Neural cell (in vitro differentiated cells): ENCODE measurements at regions not wholly inside any gene's neighbourhood (a gene's known extent, or its start where the extent isn't known, plus 50 kb on each side); places are given as distances from the start of the nearest gene placed in this dataset.

Source experiments
- H2AFZ ChIP-seq: fragments of 200-600, 300-800 bp; sonication (generic), shearing (Covaris generic); 2 replicates; pipeline ENCODE4 v1.6.0; 2014; ENCODE audit warnings: low read depth, mild to moderate bottlenecking, antibody characterized with exemption, low read length, moderate library complexity
- H3F3A ChIP-seq: fragments of 200-600 bp; shearing (Covaris generic); 2 replicates; pipeline ENCODE4 v1.6.1; 2016; ENCODE audit warnings: mild to moderate bottlenecking, moderate library complexity, mixed read lengths, antibody characterized with exemption, low read length; ENCODE audit not compliant: insufficient read depth, poor library complexity, severe bottlenecking
- H3K27ac ChIP-seq: fragments of 200-600, 300-800 bp; sonication (generic), shearing (Covaris generic); 2 replicates; pipeline ENCODE4 v1.5.1; 2014; ENCODE audit warnings: mild to moderate bottlenecking, low read length, moderate library complexity
- H3K27me3 ChIP-seq: fragments of 300-800, 200-600 bp; sonication (generic), shearing (Covaris generic); 2 replicates; pipeline ENCODE4 v1.6.0; 2014; ENCODE audit warnings: mild to moderate bottlenecking, low read depth, low read length, moderate library complexity; ENCODE audit not compliant: insufficient read depth
- H3K36me3 ChIP-seq: fragments of 300-800, 200-600 bp; sonication (generic), shearing (Covaris generic); 2 replicates; pipeline ENCODE4 v1.5.1; 2014; ENCODE audit warnings: mild to moderate bottlenecking, antibody characterized with exemption, low read length, moderate library complexity; ENCODE audit not compliant: insufficient read depth
- H3K4me2 ChIP-seq: fragments of 300-800, 200-600 bp; sonication (generic), shearing (Covaris generic); 2 replicates; pipeline ENCODE4 v1.6.0; 2014; ENCODE audit warnings: mild to moderate bottlenecking, low read length
- H3K4me3 ChIP-seq: fragments of 300-800, 200-600 bp; sonication (generic), shearing (Covaris generic); 2 replicates; pipeline ENCODE4 v1.5.1; 2014; ENCODE audit warnings: mild to moderate bottlenecking, low read length, moderate library complexity
- H3K79me2 ChIP-seq: fragments of 200-600 bp; shearing (Covaris generic); replicated peaks from 2 replicates; pipeline ENCODE4 v1.6.0; 2014; ENCODE audit warnings: mild to moderate bottlenecking, low read length, moderate library complexity; ENCODE audit not compliant: insufficient read depth
- H3K9ac ChIP-seq: fragments of 300-800, 200-600 bp; sonication (generic), shearing (Covaris generic); 2 replicates; pipeline ENCODE4 v1.6.1; 2016; ENCODE audit warnings: mild to moderate bottlenecking, low read length, mixed read lengths
- H3K9me2 ChIP-seq: fragments of 200-600 bp; shearing (Covaris generic); 2 replicates; pipeline ENCODE4 v1.6.1; 2016; ENCODE audit warnings: mild to moderate bottlenecking, low read length, mixed read lengths; ENCODE audit not compliant: insufficient read depth
- H3K9me3 ChIP-seq: fragments of 200-600, 300-800 bp; sonication (generic), shearing (Covaris generic); 2 replicates; pipeline ENCODE4 v1.6.1; 2016; ENCODE audit warnings: mild to moderate bottlenecking, mixed run types, low read length, moderate library complexity, mixed read lengths
- H4K20me1 ChIP-seq: fragments of 200-600 bp; shearing (Covaris generic); 2 replicates; pipeline ENCODE4 v1.6.1; 2016; ENCODE audit warnings: mild to moderate bottlenecking, mixed run types; ENCODE audit not compliant: insufficient read depth
- CTCF ChIP-seq: fragments of 450-650 bp; IDR thresholded peaks from 2 replicates; pipeline ENCODE4 v1.5.1; 2014; ENCODE audit warnings: antibody characterized with exemption, mild to moderate bottlenecking, moderate library complexity; ENCODE audit not compliant: poor library complexity, severe bottlenecking
- EP300 ChIP-seq: fragments of 450-650 bp; conservative IDR thresholded peaks from 2 replicates; pipeline ENCODE4 v1.6.1; 2014; ENCODE audit warnings: antibody characterized with exemption, mild to moderate bottlenecking, moderate library complexity; ENCODE audit not compliant: poor library complexity, severe bottlenecking
- EZH2 ChIP-seq: fragments of 200-600, 300-800 bp; shearing (Covaris generic), sonication (generic); IDR thresholded peaks from 2 replicates; pipeline ENCODE4 v1.6.1; 2014; ENCODE audit warnings: antibody characterized with exemption, low read length, borderline replicate concordance, mild to moderate bottlenecking; ENCODE audit not compliant: insufficient read depth, poor library complexity, severe bottlenecking
- MXI1 ChIP-seq: fragments of 450-650 bp; conservative IDR thresholded peaks from 2 replicates; pipeline ENCODE4 v1.6.1; 2014; ENCODE audit warnings: antibody characterized with exemption, mild to moderate bottlenecking; ENCODE audit not compliant: poor library complexity, severe bottlenecking
- POLR2AphosphoS5 ChIP-seq: IDR thresholded peaks from 2 replicates; pipeline ENCODE4 v1.6.1; 2012
- RAD21 ChIP-seq: fragments of 450-650 bp; conservative IDR thresholded peaks from 2 replicates; pipeline ENCODE4 v1.6.1; 2014; ENCODE audit warnings: antibody characterized with exemption, mild to moderate bottlenecking, moderate library complexity
- SMC3 ChIP-seq: fragments of 450-650 bp; conservative IDR thresholded peaks from 2 replicates; pipeline ENCODE4 v1.6.1; 2014; ENCODE audit warnings: antibody characterized with exemption, mild to moderate bottlenecking, moderate library complexity; ENCODE audit not compliant: poor library complexity
- TAF1 ChIP-seq: IDR thresholded peaks from 2 replicates; pipeline ENCODE4 v1.6.1; 2012; ENCODE audit warnings: low read depth
- TF ChIP-seq, protein P1 (sequence below): IDR thresholded peaks from 2 replicates; pipeline ENCODE4 v1.6.1; 2012; ENCODE audit warnings: borderline replicate concordance

GRCh38 chr3:81953111-81953510, 191.7 kb upstream of the GBE1 start:
- H3K9me3 ChIP-seq: no peaks in the 10 kb centered on the region
- H3K9ac ChIP-seq: no peak overlapping the region
- no peaks in the 10 kb centered on the region for H3K27me3 ChIP-seq
- TF ChIP-seq TAF1 (no peak), SMC3 (no peak), EP300 (no peak), CTCF (no peak), EZH2 (no peak), RAD21 (no peak), POLR2AphosphoS5 (no peak), MXI1 (no peak)
- TF ChIP-seq, protein P1, sequence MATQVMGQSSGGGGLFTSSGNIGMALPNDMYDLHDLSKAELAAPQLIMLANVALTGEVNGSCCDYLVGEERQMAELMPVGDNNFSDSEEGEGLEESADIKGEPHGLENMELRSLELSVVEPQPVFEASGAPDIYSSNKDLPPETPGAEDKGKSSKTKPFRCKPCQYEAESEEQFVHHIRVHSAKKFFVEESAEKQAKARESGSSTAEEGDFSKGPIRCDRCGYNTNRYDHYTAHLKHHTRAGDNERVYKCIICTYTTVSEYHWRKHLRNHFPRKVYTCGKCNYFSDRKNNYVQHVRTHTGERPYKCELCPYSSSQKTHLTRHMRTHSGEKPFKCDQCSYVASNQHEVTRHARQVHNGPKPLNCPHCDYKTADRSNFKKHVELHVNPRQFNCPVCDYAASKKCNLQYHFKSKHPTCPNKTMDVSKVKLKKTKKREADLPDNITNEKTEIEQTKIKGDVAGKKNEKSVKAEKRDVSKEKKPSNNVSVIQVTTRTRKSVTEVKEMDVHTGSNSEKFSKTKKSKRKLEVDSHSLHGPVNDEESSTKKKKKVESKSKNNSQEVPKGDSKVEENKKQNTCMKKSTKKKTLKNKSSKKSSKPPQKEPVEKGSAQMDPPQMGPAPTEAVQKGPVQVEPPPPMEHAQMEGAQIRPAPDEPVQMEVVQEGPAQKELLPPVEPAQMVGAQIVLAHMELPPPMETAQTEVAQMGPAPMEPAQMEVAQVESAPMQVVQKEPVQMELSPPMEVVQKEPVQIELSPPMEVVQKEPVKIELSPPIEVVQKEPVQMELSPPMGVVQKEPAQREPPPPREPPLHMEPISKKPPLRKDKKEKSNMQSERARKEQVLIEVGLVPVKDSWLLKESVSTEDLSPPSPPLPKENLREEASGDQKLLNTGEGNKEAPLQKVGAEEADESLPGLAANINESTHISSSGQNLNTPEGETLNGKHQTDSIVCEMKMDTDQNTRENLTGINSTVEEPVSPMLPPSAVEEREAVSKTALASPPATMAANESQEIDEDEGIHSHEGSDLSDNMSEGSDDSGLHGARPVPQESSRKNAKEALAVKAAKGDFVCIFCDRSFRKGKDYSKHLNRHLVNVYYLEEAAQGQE: no peak
- H3K27ac ChIP-seq: no peak overlapping the region
- no peak overlapping the region for H2AFZ ChIP-seq
- H3K9me2 ChIP-seq: no peaks in the 10 kb centered on the region
- no peaks in the 10 kb centered on the region for H3K79me2 ChIP-seq
- H4K20me1 ChIP-seq: no peaks in the 10 kb centered on the region
- no peak overlapping the region for H3K4me2 ChIP-seq
- no peaks in the 10 kb centered on the region for H3F3A ChIP-seq
- no peaks in the 10 kb centered on the region for H3K36me3 ChIP-seq
- no peak overlapping the region for H3K4me3 ChIP-seq

DNA sequence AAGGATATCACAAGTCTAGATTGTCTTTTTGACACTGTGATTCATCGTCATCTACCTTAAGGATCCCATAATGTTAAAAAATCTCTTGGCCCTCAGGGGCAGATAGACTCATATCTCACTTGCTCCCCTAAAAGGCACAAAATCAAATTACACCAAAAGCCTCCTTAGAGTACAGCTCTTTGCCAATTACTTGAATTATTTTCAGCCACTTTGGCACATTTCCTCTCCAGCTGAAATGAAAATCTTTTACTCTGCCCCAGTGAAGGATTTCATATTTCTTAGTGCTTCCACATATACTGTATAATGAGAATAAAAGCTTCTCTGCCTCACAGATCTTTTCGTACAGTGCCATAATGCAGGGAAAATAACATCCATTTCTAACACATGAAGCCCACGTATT, 190.7 kb upstream of the GBE1 start:
- no peak overlapping the region for H3K9ac ChIP-seq
- H3K79me2 ChIP-seq: no peaks in the 10 kb centered on the region
- no peaks in the 10 kb centered on the region for H4K20me1 ChIP-seq
- no peak overlapping the region for H3K4me2 ChIP-seq
- H3K27ac ChIP-seq: no peak overlapping the region
- H2AFZ ChIP-seq: no peak overlapping the region
- no peaks in the 10 kb centered on the region for H3K27me3 ChIP-seq
- H3K9me3 ChIP-seq: no peaks in the 10 kb centered on the region
- no peaks in the 10 kb centered on the region for H3F3A ChIP-seq
- H3K4me3 ChIP-seq: no peak overlapping the region
- no peaks in the 10 kb centered on the region for H3K9me2 ChIP-seq
- no peaks in the 10 kb centered on the region for H3K36me3 ChIP-seq
- TF ChIP-seq RAD21: no peak
- no peak for TF ChIP-seq EZH2
- no peak for TF ChIP-seq CTCF
- TF ChIP-seq TAF1: no peak
- no peak for TF ChIP-seq SMC3
- no peak for TF ChIP-seq EP300
- TF ChIP-seq POLR2AphosphoS5: no peak
- TF ChIP-seq, protein P1: no peak
- no peak for TF ChIP-seq MXI1
